GM21447 (cell line): ENCODE measurements at regions not wholly inside any gene's neighbourhood (a gene's known extent, or its start where the extent isn't known, plus 50 kb on each side); places are given as distances from the start of the nearest gene placed in this dataset.
"Not testable (repeated sequence)": the region's sequence is repeated elsewhere in the genome, so short reads cannot be mapped to it uniquely, and the experiment has no call there.

ENCODE experiments used
- ATAC-seq: cut with Tn5 transposase; IDR thresholded peaks from one replicate; pipeline ENCODE4 v1.9.1; 2021; ENCODE audit not compliant: unreplicated experiment

DNA sequence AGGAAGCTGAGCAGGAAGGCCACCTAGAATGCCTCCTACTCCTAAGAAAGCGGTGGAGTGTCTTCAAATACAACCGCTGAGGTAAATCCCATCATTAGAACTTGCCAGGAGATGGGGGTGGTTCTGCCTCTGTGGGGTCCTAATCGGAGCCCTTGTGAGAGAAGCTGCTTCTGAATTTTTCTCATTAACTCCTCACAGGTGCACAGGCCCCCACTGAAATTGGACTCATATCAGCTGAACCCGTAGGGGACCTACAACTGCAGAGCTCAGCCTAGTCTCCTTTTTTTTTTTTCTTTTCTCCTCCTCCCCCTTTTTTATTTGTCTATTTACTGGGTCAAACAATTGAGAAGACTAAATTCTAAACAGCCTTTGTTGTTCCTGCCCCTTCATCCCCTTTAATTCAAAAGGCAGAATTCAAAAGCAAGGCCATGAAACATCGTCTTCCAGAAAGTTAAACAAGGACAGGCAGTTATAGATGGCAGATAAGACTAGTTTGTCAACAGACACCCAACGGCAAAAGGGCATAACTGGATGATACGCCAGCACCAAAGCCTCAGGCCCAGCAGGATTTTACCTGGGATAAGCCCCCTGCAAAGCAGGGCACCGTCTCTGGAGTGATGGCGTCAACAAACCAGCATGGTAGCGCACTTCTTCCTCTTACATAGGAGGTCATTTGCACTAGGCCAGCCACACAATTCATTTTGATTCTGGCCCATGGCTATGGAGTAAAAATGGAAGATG is 213.7 kb upstream of the HES1 start:
- no peak for ATAC-seq

DNA sequence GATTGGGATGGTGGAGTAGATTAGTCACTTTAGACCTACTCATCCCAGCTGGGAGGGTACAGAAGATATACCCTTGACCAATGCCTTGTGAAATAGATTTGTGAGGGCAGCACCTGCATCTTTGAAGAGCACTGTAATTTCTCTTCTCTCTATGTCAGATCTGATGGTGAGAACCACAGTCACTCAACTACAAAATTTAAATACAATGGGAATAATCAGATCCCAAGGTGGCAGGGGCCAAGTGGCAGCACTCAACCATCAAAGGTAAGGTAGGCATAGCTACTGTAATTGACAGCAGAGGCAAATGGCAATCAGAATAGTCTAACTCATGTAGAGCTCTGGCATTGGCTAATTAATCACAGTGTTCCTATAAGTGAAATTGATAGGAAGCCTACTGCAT is 212.0 kb upstream of the HES1 start:
- not testable (repeated sequence) for ATAC-seq

DNA sequence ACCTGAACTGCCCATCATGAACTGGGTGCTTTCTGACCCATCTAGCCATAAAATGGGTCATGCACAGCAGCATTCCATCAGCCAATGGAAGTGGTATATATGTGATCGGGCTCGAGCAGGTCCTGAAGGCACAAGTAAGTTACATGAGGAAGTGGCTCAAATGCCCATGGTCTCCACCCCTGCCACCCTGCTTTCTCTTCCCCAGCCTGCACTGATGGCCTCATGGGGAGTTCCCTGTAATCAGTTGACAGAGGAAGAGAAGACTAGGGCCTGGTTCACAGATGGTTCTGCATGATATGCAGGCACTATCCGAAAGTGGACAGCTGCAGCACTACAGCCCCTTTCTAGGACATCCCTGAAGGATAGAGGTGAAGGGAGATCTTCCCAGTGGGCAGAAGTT is 209.9 kb upstream of the HES1 start:
- ATAC-seq, result not testable (repeated sequence)

DNA sequence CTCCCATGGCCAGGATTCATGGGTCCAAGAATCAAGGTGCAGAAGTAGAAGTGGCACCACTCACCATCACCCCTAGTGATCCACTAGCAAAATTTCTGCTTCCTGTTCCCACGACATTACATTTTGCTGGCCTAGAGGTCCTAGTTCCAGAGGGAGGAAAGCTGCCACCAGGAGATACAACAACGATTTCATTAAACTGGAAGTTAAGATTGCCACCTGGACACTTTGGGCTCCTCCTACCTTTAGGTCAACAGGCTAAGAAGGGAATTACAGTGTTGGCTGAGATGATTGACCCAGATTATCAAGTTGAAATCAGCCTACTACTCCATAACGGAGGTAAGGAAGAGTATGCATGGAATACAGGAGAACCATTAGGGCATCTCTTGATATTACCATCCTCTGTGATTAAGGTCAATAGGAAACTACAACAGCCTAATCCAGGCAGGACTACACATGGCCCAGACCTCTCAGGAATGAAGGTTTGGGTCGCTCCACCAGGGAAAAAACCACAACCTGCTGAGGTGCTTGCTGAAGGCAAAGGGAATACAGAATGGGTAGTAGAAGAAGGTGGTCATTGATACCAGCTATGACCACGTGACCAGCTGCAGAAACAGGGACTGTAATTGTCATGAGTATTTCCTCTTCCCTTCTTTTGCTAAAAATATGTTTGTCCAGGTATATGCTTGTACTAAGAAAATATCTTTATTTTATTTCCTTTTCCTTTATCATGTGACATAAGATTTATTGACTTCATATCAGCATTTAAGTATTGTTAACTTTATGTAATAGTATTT is 208.3 kb upstream of the HES1 start:
- ATAC-seq, result not testable (repeated sequence)

DNA sequence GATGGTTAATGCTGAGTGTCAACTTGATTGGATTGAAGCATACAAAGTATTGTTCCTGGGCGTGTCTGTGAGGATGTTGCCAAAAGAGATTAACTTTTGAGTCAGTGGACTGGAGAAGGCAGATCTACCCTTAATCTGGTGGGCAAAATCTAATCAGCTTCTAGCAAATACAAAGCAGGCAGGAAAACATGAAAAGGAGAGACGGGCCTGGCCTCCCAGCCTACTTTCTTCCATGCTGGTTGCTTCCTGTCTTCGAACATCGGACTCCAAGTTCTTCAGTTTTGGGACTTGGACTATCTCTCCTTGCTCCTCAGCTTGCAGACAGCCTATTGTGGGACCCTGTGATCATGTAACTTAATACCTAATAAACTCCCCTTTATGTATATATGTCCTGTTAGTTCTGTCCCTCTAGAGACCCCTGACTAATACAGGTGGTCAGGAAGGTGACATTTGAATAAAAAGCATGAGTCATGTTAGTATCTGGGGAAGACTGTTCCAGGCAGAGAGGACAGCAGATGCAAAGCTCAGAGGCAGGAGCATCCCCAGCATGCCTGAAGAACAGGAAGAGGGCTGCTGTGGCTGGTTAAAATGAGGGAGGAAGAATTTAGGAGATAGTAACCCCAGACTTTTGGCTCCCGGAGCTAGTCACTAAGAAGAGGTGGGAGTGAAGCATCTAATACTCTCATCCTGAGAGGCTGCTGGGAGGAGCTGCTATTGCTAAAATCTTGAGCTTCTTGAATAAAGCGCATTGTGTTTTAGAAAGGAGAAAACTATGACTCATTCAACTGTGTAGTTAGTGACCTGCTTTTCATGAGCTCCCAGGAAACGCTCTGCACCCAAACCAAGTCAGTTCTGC is 207.4 kb upstream of the HES1 start:
- no peak for ATAC-seq

DNA sequence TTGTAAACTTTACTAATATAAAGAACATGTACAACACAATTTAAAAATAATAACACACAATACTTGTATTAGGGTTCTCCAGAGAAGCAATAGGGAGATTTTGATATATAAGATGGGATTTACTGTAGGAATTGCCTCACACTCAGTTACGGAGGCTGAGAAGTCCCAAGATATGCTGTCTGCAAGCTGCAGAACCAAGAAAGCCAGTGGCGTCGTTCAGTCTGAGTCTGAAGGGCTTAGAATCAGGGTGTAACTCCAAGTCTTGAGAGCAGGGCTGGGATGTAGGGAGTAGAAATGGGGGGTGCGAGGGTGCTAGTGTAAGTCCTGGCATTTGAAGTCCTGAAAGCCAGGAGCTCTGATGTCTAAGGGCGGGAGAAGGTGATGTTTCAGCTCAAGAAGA is 206.6 kb upstream of the HES1 start:
- ATAC-seq, result no peak

DNA sequence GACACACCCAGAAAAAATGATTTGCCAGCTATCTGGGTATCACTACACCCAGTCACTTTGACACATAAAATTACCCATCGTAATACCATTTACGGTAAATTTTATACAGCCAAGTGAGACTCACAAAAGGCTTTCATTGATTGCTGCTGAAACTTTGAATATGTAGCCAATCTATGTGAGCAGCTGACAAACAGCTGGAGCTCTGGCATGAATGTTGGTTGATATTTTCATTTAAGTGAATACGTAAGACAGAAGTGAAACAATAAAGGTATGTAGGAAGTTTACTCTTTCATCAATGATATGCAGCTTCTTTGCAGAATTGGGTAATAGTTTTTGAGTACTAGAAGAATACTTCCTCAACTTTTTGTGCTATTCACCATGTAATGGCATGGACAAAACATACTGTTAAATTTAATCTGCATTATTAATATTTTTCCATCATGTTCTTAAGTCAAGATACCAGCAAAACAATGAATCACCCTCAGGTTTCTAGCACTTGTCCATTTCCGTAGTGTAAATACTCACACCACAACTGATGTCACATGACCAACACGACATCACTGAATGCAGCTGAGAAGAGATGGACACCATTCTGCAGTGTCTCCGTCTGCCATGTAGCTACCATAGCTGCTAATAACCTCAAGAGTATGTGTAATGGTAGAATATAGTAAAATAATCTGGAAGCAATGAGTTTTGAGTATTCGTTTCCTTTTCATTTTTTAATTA is 205.9 kb upstream of the HES1 start:
- no peak for ATAC-seq

DNA sequence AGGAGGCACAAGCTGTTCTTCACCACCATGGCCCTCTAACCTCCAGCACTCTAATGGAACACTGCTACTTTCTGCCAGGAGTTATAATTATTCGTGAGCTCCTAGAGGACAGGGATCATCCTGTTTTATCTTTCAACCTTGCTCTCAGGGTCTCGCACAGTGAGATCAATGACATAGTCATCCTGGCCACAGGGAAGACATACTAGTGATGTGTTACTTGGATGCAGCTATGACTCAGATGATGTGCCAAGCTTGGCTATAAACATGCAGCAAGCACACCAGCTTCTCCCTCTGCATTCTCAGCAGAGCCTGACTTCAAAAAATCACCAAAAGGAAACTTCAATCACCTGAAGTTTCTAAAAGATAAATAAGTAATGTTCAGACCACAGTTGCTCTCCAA is 203.8 kb upstream of the HES1 start:
- ATAC-seq, result no peak

DNA sequence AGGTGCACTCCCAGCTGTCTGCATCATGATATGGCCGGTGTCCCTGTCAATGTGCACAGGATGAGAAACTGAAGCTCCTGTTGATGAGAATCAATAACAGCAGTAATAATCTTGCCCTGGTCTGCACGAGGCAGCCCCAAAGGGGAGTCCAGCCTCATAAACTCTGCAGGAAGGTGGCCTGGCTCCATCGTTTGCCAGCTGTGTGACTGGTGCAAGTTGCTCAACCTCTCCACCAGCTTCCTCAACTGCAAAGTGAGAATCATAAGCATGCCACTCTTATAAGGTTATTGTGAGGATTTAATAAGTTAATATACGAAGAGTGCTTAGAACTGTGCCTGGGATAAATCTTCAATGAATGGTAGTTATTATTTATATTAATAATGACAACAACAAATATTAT is 203.4 kb upstream of the HES1 start:
- no peak for ATAC-seq

DNA sequence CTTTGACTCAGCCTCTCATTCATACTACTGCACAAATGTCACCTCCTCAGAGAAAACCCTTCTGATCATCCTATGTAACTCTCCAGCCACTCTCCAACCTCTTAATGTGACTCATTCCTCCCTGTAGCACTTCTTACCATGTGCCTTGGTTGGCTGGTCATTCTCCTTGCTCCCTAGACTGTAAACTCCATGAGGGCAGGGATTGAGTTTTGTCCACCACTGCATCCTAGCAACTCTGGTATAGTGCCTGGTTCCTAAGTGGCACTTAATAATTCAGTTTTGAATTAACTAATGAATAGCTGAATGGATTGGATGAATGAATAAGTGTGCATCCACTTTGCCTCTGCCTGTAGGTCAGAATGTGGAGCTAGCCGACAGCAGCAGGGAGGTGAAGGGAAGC is 202.5 kb upstream of the HES1 start:
- no peak for ATAC-seq

DNA sequence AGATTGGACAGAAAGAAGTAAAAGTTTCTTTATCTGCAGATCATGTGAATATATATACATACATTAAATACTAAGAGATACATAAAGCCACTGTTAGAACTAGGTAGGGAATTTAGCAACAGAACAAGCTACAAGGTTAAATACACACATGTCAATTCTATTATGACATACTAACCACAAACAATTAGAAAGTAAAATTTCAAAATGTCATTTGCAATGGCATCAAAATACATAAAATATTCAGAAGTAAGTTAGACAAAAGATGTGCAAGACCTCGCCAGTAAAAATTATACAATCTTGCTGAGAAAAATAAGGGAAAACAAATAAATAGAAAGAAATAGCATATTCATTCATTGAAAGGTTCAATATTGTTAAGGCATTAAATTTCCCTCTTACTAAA is 200.0 kb upstream of the HES1 start:
- ATAC-seq, result no peak

DNA sequence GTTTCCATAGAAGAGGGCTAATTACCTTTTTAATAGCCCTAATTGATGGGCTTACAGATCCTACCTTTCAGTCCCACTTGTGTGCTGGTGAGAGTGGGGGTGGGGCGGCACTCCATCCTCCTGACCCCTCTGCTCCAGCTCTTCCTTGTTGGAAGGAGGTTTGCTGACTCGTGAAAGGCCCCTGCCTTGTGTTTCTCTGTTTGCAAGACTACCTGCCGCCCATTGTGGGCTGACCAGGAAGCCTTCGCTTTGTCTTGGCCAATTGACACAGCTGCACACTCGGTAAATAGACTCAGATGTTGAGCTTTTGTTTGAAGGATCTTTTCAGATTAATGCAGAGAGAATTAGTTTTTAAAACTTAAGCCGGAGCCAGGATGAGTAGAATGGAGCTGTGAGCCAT is 197.3 kb upstream of the HES1 start:
- ATAC-seq, result no peak

DNA sequence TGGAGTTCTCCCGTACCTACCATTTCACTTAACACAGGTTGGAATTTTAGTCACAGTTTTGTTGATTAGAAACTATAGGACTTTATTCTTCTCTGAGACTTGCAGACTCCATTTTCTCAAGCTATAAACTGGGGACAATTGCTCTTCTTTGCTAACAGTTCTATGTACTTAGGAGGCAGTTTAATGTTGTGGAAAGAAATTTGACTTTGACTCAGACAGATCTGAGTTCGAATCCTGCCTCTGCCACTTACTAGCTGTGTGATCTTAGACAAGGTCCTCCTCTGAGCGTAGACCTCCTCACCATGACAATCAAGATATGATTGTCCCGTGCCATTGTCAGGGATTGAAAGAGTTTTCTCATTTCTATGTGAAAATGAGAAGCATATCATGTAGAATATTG is 196.4 kb upstream of the HES1 start:
- ATAC-seq, result no peak

DNA sequence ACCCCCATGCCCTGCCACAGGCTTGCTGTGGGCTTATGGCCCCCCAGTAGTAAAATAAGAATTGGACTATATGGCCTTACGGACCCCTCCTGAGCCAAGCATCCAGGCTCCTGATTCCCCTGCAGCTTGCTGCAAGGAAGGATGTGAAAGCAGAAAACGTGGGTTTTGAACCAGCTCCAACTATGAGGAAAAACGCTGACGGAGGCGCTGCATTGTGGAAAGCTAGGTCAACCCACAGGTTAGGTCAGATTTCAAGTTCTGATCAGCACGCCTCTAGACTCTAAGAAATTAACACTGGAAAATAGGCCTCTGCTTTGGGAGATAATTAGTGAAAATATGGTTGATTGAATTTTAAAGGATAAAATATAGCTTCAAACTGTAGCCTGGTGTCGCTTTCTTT is 195.4 kb upstream of the HES1 start:
- ATAC-seq, result no peak

DNA sequence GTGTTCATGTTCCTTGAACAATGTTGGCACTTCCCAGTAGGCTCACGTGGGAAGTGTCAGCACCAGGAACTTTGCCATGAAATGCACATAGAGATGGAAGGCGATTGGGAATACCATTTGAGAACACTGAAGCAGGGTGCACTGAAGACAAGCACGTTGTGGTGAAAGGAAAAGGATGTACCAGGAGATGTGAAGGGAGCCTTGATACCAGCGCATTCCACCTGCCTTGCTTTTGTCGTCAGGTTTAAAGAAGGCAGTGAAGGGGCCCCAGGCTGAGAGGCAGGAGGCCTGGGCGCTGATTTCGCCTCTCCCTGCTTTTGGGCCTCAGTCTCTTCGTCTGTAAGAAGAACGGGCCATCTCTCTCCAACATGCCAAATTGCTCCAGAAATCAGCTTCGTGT is 194.5 kb upstream of the HES1 start:
- no peak for ATAC-seq

DNA sequence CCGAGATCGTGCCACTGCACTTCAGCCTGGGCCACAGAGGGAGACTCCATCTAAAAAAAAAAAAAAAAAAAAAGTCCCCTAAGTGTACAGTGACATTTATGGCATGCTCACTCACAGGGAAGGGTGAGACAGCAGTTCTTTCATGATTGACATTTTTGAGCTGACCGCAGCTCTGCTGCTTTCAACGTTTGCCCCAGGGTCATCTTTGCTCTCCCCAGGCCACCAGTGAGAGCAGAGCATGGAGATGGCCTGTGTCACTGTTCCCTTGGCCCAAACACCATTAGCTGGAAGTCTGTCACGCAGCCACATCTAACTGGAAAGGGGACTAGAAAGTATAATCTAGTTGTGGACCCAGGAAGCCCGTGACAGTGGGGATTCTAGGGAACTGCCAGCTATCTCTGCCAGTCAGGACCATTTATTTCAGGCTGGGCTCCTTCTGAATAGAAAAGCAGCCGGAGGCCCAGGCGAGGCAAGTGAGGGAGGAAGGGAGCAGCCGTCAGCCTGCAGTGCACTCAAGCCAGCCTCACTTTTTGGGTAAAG is 193.4 kb upstream of the HES1 start:
- no peak for ATAC-seq

DNA sequence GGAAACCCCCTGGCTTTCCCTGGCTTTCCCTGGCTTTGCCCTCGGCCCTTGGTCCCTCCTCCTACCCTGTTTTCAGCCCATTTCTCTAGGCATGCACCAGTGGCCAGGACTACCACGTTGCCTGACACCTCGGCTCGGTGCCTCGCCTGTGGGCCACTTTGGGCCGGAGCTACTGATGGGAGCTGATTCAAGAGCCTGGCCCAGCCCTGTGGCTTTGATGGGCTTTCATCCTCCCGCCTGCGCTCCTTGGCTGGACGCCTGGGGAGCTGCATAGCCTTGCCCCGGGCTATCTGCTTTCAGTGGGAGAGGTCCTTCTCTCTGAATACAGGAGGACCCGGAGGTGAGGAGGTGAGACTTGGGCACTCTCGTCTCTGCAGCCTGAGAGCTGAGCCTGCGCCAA is 192.7 kb upstream of the HES1 start:
- ATAC-seq, result no peak

DNA sequence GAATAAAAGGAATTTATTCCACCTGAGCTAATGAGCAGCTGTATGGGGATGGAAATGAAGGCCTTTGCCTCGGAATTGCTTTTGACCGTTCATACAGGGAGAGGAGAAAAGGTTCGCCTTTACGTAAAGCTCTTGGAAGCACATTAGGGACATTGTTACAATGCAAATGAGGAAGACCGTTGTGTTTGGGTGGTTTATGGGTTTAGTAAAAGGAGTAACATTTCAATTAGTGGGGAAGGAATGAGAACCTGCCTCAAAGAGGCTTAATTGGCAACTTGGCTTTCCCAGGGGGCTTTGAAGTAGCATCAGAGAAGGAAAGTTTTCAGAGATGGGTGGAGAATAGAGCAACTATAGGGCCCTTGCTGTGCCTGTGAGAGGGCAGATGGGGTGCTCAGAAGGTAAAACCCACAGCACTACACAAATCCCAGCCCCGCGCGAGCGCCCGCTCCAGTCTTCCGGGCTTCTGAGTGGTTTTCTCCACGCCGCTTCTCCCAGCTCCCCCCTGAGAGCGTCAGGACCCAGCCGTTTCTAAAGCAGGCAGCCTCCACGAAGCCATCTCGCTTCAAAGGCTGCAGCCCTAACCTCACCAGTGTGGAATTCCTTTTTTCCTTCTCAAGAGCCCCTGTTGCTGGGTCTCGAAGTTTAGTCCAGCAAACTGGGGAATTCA is 192.0 kb upstream of the HES1 start:
- no peak for ATAC-seq

DNA sequence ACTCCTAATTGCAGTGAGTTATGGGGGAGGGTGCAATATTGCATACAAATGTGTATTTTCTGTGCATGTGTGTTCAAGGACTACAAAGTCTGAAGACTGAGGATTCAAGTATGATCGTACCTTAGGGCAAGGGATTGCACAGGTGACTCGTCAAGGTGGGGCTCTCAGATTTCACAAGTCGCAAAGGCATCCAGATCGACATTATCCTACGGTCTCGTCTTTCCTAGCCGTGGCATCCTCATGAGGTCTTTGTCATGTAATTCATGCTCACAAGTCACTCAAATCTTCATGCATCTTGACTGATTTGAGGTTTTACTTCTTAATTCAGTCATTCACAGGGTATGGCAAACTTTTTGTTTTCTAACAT is 191.4 kb upstream of the HES1 start:
- ATAC-seq, result no peak

DNA sequence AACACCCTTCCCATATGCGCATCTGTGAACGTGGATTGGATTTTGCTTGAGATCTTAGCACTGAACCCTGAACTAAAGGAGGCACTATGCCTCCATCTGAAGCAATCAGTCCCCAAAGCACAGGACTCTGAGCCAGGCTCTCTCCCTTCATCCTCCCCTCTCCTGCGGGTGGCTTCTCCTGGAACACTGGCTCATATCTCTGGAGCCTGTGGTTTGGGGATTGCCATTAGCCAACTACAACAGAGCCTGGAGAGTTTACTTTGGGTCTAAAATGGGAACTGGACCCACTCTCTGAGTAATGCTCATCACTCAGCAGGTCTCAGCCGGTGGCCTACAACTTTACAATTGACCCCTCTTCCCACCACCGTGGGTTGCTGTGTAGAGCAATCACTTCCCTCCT is 190.8 kb upstream of the HES1 start:
- no peak for ATAC-seq
